ENCODE measurements at regions not wholly inside any gene's neighbourhood (a gene's known extent, or its start where the extent isn't known, plus 50 kb on each side); places are given as distances from the start of the nearest gene placed in this dataset.
A peak's percentile ranks its signal among the peaks of the same experiment; 100 is the strongest.

DNA sequence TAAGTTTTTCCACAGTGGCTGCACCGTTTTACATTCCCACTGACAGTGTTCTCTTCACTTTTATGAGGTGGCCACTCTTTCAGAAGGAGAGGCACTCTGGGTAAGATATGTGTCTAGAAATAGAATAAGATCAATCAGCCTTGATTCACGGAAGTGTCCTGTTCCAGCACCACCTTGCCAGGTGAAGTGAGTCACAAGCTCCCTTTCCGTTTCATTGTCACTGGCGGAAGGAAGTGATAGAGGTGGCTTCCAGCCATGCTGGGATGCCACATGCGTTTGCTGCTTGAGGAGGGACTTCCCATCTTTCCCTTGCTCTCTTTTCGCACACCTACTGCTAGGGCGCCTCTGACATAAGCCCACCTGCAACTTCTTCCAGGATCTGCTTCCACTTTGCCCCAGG lies 217.1 kb downstream of the PIK3R1 start:
- no peak for DNase-seq

DNA sequence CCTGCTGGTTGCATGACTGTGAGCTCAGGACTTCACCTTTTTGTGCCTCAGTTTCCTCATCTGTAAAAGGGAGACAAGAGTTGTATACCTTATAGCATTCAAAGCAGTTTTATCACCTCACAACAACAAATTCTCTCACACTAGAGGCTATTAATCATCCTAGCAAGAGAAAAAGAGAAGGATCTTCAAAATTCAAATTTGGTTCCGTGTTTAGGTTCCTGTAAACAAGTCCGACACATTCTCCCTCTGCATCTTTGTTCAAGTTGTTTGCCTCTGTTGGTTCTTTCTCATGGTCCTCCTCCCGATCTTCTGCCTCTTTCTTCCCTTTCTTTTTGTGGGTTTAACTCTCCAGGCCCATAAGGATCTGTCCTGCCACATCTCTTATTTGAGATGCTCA lies 218.0 kb downstream of the PIK3R1 start:
- no peak for DNase-seq

DNA sequence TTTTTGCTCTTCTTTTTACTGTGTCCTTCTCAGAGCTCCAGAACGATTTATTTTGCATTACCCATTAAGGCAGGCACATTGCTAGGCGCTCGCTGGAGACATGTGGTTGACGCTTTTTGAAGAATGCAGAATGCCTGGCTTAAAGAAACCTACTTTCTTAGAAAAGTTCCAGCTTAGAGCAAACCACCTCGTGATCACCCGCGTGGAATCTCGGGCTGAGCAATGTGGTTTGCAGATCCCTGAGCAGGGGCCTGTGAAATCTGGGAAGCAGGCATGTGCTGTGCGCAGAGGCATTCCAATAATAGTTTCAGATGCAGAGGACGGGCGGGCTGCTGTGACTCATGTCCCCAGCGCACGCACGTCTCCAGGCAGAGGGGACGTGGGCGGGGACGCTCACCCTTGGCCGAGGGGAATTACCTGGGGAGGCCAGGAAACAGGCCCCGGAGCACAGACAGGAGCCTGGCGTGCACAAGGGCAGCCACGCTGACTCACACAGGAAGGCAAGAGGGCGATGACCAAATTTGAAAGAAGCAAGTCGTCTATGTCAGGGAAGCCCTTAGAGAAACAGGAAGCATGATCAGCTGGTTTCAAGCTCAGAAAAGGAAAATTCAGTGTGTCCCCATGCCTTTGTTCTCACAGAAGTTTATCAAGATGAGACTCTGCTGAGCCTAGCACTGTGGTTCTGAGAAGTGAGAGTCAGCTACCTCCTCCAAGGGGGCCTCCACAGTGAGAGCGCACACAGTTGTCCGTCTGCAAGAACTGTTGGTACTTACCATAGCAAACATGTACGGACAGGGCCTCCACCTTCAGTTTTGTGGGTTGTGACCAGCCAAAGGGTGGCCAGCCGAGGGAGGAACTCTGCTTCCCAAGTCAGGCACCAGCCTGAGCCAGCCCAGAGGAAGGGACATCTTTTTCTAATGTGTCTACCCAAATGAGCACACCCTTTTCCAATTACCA lies 218.6 kb downstream of the PIK3R1 start:
- peak; percentile 94 to 95 for DNase-seq

DNA sequence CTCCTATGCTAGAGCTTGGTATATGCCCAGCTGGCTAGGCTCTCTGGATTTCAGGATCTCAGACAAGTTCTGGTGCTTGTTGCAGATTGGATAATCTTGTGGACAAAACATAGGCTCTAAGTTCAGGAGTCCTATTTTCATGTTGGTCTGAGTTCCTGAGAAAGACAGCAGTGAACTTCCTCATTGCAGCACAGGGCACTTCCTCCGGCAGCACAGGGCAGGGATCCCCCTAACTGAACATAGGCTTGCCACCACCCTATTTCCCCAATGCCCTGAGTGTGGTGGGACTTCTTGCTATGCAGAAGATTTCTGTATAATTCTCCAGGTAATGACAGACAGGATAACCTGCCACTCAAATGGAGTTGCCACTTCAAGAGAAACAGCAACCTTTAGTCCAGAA lies 220.1 kb downstream of the PIK3R1 start:
- no peak for DNase-seq

DNA sequence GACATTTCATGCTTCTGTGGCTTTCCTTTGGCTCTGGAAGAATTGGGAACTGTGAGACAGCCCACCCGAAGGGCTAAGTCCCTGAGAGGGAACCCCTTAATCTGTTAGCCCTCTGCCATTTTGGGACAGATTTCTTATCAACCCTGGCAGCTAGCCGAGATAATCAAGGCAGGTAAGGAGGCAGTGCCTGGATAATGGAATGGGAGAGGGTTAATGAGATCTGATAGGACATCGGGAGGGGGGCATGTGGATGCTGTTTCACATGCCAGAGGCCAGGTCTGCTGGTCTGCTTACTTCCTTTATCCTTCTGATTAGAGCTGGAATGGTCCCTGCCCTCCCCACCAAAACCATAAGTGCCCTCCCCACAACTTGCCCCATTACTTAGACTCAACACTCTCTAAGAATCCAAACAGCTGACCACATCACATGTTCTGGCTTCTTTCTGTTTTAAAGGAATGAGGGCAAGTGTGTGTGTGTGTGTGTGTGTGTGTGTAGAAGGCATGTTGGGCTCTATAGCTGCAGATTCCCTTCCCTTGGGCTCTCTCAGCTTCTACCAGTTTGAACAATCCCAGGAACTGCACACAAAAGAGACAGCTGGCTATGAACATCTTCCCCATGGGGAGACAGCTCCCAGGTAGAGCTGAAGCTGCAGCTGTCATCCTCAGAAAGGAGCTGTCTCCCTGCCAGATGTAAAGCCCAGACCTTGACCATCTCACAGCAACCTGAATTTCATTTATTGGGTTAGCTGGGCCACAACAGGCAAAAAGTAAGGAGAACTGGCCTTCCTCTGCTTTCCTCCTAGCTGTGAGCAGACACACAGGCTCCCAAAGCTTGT lies 221.3 kb downstream of the PIK3R1 start:
- no peak for DNase-seq

DNA sequence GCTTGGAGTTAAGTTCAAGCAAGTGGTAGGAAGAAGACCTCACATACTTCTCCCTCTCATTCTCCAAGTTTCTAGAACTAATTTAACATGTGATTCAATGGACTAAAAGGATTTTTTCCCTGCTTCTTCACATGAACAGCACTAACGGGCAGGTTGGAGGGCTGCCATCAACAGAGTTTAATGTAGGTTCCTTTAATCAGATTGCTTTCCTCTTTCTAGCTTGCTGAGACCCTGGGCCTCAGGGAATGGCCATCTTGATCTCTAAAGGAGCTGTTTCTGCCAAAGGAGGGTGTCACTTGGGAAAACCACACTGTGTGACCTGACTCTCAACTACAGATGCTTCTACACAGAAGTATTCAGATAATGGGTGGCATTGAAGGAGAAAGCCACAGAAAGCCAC lies 223.3 kb downstream of the PIK3R1 start:
- DNase-seq = no peak

DNA sequence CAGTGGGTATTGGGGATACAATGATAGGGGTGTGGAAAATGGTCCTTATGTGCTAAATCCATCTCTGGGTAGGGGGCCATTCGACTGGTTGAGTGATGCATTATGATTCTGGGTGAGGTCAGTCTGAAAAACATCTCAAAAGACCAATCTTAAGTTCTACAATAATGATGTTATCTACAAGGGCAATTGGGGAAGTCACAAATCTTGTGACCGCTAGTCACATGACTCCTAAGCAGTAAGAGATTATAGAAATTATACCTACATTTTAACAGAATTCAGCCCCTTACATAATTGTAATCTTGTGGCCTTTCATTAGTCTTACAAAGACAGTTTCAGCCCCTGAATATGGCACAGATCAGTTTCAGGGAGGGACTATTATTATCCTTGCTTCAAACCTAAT lies 224.7 kb downstream of the PIK3R1 start:
- DNase-seq = no peak

DNA sequence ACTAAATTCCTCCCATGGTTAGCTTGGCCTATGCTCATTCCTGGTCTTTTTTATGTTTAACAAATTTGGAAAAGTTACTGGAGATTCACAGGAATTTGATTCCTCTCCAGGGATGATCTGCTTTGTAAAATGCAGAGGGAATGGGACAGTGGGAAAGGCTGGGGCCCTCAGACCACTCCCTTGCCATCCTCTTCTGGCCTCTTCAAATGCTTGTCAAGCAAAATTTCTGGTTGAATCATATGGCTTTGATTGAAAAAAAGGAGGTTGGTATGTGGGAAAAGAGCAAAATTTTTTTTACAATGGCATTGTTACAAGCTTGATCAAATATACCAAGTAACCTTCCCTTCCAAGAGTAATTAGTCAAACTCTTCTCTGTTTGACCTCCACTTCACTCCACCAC lies 225.1 kb downstream of the PIK3R1 start:
- DNase-seq = no peak

DNA sequence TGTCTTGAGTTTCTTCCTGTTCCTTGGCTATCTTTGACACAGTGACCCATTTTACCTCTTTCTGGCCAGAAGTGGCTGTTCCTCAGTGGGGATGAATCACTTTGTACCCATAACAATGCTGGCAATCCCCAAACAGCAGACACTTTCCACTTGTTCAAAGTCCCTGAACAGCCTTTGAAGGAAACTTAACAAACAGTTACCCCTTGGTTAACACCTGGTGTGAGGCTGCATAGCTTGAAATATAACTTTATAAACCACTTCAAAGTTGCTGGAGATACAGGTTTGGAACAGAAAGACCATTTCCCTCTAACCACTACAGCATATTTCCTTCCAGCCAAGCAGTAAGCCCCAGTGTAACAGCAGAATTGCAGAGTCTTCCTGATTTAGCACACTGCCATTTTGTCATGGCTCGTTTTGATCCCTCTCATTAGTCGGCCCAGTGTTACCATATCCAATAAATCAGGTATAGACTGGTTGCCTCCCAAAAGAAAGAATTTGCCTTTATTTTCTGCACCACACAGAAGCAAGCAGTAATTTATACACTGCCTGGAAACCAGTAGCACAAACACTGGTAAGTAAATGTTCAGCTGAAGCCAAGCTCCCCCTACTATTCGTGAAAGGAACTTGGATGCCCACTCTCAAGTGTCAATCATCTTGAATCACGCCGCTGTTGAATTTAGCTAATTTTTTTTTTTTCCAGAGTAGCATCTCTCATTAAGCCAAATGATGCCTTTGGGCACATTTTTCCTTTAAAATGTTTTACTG lies 225.9 kb downstream of the PIK3R1 start:
- DNase-seq = no peak

DNA sequence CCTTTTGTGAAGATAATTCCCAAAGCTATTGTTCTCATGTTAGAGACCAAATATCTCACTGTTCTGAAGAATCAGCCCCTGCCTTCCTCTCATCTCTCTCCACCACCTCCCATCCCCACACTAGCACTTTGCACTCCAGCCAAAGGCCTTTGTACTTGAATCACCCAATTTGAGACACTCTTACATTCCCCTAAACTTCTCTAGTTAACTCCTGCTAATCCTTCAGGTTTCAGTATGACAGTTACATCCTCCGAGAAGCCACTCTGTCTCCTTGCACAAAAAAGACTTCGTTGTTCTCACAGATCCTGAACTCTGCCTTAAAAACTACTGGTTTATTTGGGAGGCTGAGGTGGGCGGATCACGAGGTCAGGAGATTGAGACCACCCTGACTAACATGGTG lies 227.5 kb downstream of the PIK3R1 start:
- no peak for DNase-seq

DNA sequence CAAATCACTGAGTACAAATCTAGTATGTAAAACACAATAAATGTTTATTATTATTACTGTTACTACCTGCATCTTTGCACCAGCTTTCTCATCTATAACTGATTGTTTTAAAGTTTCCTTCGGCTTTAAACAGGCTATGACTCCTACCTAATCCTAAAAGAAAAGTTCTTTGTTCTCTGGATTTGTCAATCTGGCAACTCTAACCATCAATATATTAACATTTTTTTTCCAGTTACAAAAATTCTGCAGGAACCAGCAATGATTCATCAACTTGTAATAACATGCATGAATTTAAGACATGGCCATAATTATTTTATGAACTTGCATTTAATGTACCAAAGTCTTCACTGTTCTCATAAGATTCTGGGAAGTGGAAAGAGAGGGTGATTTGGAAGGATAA lies 228.5 kb downstream of the PIK3R1 start:
- DNase-seq = no peak

DNA sequence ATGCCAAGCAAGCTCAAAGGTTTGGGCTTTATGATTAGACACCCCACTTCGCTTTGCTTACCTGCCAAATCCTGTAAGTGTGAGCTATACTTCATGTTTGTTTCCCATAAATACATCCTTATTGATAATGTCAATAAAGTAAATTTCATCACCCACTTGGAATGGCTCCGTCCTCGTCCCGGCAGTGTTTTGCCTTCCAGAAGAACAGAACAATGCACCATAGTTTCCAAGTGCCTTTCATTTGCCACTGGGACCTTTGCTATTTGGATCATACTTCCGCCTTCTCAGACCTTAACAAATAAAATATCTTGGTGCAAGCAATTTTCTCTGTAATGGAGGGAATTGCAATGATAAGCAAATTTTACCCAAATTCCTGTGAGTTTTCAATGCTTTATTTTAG lies 229.3 kb downstream of the PIK3R1 start:
- no peak for DNase-seq

DNA sequence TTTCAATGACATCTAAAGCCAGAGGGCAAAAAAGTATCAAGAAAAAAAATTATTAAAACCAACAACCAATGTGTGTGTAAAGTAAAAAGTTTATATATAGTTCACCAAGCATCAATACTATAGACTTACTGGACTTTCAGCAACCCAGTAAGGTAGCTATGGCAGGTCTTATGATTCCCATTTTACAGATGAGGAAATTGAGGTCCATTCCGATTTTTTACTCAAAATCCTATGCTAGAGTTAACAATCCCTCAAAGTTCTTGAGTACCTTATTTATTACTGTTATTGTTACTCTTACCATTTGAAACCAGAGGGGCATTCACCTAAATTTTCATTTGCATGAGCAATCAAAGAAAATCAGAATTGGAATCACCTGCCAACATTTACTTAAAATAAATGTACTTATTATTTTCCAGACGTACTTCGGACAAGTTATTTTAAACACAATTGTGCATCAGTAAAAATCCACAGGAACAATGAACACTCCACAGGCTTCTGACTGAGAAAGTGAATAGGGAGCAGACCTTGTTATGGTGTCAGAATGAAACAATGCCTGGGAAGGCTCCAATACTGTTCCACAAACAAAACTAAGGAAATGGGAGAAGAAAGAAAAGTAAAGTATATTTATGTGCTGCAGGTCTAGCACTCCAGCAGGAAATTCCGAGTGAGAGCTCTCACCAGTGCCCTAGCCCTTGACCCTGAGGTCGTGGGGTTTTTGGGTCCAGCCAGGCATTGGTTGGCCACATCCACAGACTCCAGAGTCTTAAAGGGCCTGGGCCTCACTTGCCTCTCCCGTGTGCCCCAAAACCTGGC lies 229.9 kb downstream of the PIK3R1 start:
- DNase-seq = no peak

DNA sequence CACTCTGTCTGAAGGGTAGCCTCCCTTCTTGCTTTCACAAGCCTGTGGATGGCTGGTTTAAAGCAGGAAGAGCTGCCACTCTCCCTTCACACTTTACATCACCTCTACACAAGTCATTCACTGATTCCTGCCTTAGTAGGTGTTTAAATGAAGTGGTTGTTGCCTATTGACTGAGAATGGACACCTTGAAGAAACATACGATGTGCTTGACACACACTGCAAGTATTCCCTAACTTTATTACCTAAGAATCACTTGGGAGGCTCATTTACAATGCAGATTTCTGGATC lies 230.5 kb downstream of the PIK3R1 start:
- DNase-seq = no peak

DNA sequence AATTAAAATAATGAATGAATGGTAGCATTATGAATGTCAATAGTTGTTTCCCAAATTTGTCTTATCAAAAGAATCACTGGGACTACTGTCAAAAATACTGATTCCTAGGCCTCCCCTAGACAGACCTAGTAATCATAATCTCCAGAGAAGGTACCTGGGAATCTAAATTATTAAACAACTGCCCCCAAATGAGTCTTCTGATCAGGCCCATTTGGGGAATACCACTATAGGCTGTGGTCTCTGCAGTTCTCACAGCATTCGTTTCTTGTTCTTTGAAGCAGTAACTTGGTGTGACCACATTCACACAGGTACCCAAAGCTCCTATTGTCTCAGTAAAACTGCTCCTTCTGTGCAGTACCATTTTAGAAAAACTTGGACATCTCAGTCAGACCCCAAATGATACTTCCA lies 230.9 kb downstream of the PIK3R1 start:
- no peak for DNase-seq

DNA sequence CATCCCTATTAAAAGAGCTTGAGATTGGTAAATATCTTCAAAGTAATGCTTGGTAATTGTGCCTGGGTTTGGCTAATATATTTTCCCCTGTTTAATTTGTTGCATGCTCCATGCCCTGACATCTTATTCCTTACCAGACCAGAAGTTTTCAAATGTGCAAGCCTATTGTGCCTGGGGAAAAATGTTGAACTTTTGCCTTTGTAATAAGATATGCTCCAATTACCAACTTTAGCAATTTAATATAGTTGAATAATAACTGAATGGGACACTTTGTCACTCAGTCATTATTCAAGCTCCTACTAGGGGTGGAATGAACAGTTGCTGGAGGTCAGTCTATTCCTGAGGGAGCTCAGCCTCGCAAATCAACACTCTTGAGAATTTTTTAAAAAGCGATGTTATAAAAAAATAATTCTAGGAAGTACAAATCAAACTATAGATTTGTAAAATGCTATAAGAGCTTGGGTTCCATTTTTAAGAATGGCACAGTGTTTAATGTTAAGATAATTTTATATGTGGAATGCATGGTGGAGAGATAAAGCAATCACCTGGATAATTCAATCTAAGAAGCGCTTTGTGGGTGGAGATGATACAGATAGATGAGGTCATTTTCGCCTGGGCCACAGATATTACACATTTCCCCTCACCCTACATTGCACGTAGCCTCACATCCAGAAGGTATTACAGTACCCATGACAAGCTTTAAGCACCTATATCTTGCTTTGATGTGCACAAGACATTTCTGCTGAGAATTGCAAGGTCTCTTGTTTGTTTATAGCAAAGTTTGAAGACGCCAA lies 231.8 kb downstream of the PIK3R1 start:
- DNase-seq = no peak

DNA sequence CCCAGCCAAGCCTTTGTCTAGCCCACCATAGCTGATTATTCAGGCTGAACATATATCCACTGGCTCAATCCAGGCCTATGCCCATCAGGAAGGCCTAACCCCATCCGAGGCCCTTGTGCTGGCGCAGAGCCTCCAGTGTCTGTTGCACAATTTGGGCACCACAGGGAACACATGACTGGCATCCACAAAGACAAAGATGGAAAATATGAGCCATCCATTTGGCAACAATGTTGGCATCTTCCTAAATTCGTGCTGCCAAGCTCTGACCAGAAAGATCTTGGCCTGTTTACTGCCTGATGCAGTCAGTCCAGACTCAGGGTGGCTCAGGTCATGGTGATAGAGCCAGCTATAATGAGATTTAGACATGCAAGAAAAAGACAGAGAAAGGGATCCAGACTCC lies 233.8 kb downstream of the PIK3R1 start:
- no peak for DNase-seq

DNA sequence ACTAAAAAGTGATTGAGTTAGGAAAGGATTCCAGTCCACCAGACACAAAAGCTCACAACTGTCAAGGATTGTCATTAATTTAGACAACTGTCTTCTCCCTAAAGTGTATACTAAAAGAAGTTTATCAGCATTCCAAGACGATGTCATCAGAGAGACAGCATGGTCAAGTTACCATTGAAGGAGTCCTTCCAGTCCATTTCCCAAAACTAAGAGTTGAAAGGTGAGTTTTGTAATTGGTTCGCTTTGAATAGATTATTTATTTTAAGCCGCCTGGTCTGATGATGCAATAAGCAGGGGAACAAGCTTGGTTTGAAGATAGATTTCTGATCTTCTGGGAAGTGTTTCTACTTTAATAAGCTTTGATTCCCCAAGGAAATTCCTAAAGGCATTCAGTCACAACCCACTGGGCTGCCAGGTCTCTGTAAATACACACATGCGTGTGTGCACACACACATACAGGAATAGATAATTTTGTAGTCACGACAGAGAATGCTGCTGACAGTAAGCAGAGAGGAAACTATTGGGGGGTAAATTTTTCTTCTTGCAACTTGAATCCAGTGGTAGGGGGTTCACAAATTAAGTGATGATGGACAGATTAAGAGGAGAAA lies 234.8 kb downstream of the PIK3R1 start:
- DNase-seq = no peak

DNA sequence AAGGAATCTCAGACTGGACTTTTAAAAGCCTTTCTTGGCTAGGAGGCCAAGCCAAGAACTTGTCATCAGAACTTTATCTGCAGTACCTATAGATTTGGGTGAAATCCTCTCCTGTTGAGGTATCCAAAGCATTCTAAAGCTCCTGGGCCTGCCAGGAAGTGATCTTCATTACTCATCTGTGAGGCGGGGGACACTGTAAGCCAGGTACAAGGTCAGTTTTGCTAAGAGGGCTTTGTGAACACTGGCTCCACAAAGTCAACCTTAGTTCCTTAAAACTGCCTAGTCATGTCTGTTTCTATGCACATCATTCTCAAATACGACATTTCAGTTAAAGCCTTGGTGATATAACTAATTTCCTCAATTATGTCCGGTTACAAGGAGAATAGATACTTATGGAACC lies 236.7 kb downstream of the PIK3R1 start:
- no peak for DNase-seq

DNA sequence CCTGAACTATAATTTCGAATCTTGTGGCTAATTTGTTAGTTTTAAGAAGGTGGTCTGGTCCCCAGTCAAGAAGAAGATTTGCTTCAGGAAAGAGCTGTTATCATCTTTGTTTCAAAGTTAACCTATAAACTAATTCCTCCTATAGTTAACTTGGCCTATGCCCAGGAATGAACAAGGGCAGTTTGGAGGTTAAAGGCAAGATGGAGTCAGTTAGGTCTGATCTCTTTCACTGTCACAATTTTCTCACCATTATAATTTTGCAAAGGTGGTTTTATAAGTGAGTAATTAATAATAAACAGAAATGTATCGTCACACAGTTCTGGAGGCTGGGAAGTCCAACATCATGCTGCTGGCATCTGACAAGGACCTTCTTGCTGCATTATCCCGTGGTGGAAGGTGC lies 238.6 kb downstream of the PIK3R1 start:
- no peak for DNase-seq

DNA sequence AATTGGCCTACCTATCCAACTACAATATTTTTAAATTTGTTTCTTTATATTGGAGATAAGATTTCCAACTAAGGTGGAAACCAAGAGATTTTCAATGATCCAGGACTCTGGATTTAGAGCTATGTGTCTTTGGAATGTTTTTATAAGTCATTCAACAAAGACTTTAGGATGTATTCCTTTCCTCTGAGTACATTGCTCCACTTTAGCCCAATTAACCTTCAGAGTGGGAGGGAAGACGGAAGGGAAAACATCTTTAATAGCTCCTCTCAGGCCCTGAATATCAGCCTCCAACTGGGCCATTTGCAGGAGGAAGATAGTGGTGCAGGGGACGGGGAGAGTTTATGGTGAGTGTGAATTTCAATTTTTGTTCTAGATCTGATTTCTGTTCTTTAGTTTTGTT lies 239.2 kb downstream of the PIK3R1 start:
- DNase-seq = no peak
